A549 (cell line): ENCODE measurements at regions not wholly inside any gene's neighbourhood (a gene's known extent, or its start where the extent isn't known, plus 50 kb on each side); places are given as distances from the start of the nearest gene placed in this dataset.
"Not testable (repeated sequence)": the region's sequence is repeated elsewhere in the genome, so short reads cannot be mapped to it uniquely, and the experiment has no call there.

Experiments
- ATAC-seq, 2 experiments: fragments of 200-7000 bp in 1 of 2; fragments of >200 bp in 1 of 2; cut with Nextera tagmentation in 1 of 2; cut with Tn5 transposase in 1 of 2; 3 replicates each; pipeline versions ENCODE4 v1.8.0 to v1.9.1; 2018 to 2020; ENCODE audit warnings: mild to moderate bottlenecking in 1 of 2, moderate library complexity in 1 of 2
- CTCF ChIA-PET: fragments of 300-600 bp; sonication (Branson Sonifier 250); formaldehyde crosslinking; extraction: SDS; loops from one replicate; lab custom pipeline; 2021; ENCODE audit warnings: antibody characterized with exemption, inconsistent platforms; lab: Yijun Ruan, JAX
- POLR2A ChIA-PET: fragments of 350-600 bp; formaldehyde crosslinking; extraction: SDS; loops from one replicate; lab custom pipeline; 2021; ENCODE audit warnings: antibody characterized with exemption, inconsistent platforms; lab: Yijun Ruan, JAX
- DNase-seq, 2 experiments: peaks; one replicate each; pipeline versions ENCODE4 v3.0.0 to v3.0.0-alpha.2; 2011 to 2016; ENCODE audit warnings: low read depth in 1 of 2, low spot score in 1 of 2
- FAIRE-seq: peaks from 2 replicates; lab custom pipeline; 2011; peaks lifted over from hg19 to GRCh38; lab: Jason Lieb, UNC
- H3K27ac ChIP-seq, 2 experiments: fragments of >200 bp; sonication (Bioruptor Twin); formaldehyde crosslinking; 3 replicates each; pipeline ENCODE4 v1.5.1; 2016 to 2017
- H3K4me1 ChIP-seq: fragments of >200 bp; sonication (Bioruptor Twin); formaldehyde crosslinking; 3 replicates; pipeline ENCODE4 v1.6.1; 2016
- H3K4me2 ChIP-seq: fragments of >200 bp; sonication (Bioruptor Twin); formaldehyde crosslinking; 3 replicates; pipeline ENCODE4 v1.6.1; 2016
- H3K4me3 ChIP-seq: fragments of >200 bp; sonication (Bioruptor Twin); formaldehyde crosslinking; 3 replicates; pipeline ENCODE4 v1.5.1; 2016
- H3K9me3 ChIP-seq: fragments of >200 bp; sonication (Bioruptor Twin); formaldehyde crosslinking; 3 replicates; pipeline ENCODE4 v1.6.1; 2016
- BHLHE40 ChIP-seq: IDR thresholded peaks from 2 replicates; pipeline ENCODE4 v1.6.1; 2012; ENCODE audit warnings: low read depth, low read length, inconsistent platforms
- CBX2 ChIP-seq: fragments of 200-600 bp; sonication (generic); IDR thresholded peaks from 2 replicates; pipeline ENCODE4 v1.6.1; 2016; ENCODE audit warnings: low read depth, mild to moderate bottlenecking, borderline replicate concordance
- CBX8 ChIP-seq: fragments of 200-600 bp; sonication (generic); IDR thresholded peaks from 2 replicates; pipeline ENCODE4 v1.6.1; 2016
- CEBPB ChIP-seq, 2 experiments: fragments of >200 bp in 1 of 2; sonication (Bioruptor Twin) in 1 of 2; formaldehyde crosslinking in 1 of 2; IDR thresholded peaks; 2 replicates each; pipeline ENCODE4 v1.6.1; 2012 to 2016
- CHD4 ChIP-seq: fragments of 200-600 bp; sonication (generic); IDR thresholded peaks from 2 replicates; pipeline ENCODE4 v1.6.1; 2016; ENCODE audit warnings: antibody characterized with exemption, mild to moderate bottlenecking, borderline replicate concordance
- EHF ChIP-seq: fragments of 250-450 bp; sonication (Bioruptor Pico); IDR thresholded peaks from 2 replicates; pipeline ENCODE4 v1.5.0; 2020; ENCODE audit warnings: mild to moderate bottlenecking
- ESRRA ChIP-seq: fragments of 150-350 bp; IDR thresholded peaks from 2 replicates; pipeline ENCODE4 v1.6.1; 2014; ENCODE audit warnings: mild to moderate bottlenecking, low read length, borderline replicate concordance
- FOXS1 ChIP-seq: fragments of 250-450 bp; sonication (Bioruptor Pico); IDR thresholded peaks from 2 replicates; pipeline ENCODE4 v1.5.0; 2020; ENCODE audit warnings: mild to moderate bottlenecking, moderate library complexity
- GATA3 ChIP-seq: IDR thresholded peaks from 2 replicates; pipeline ENCODE4 v1.6.1; 2012; ENCODE audit warnings: borderline replicate concordance
- JUN ChIP-seq, 2 experiments: fragments of >200 bp; sonication (Bioruptor Twin); formaldehyde crosslinking; IDR thresholded peaks; 2 replicates in 1 of 2; 3 replicates in 1 of 2; pipeline ENCODE4 v1.6.1; 2016 to 2017
- JUNB ChIP-seq: fragments of >200 bp; sonication (Bioruptor Twin); formaldehyde crosslinking; IDR thresholded peaks from 2 replicates; pipeline ENCODE4 v1.6.1; 2016
- KDM1A ChIP-seq: fragments of 200-600 bp; sonication (generic); IDR thresholded peaks from 2 replicates; pipeline ENCODE4 v1.6.1; 2016; ENCODE audit warnings: low read depth, mild to moderate bottlenecking
- KDM5A ChIP-seq: fragments of 200-600 bp; sonication (generic); IDR thresholded peaks from 2 replicates; pipeline ENCODE4 v1.6.1; 2016; ENCODE audit warnings: antibody characterized with exemption, mild to moderate bottlenecking
- MAFK ChIP-seq: fragments of 450-650 bp; IDR thresholded peaks from 2 replicates; pipeline ENCODE4 v1.6.1; 2014; ENCODE audit not compliant: partially characterized antibody
- NFE2L2 ChIP-seq: fragments of 150-350 bp; conservative IDR thresholded peaks from 2 replicates; pipeline ENCODE4 v1.6.1; 2014; ENCODE audit warnings: low read length
- POLR2AphosphoS2 ChIP-seq: conservative IDR thresholded peaks from 2 replicates; pipeline ENCODE4 v1.6.1; 2012; ENCODE audit warnings: low read length, improper control_type of control experiment, inconsistent platforms
- RNF2 ChIP-seq: fragments of 200-600 bp; sonication (generic); IDR thresholded peaks from 2 replicates; pipeline ENCODE4 v1.6.1; 2016; ENCODE audit warnings: low read depth, mild to moderate bottlenecking, antibody characterized with exemption, moderate library complexity, borderline replicate concordance
- ZC3H11A ChIP-seq: fragments of 450-650 bp; IDR thresholded peaks from 2 replicates; pipeline ENCODE4 v1.6.1; 2014; ENCODE audit warnings: antibody characterized with exemption, mild to moderate bottlenecking
- ZFP36 ChIP-seq: fragments of 450-650 bp; IDR thresholded peaks from 2 replicates; pipeline ENCODE4 v1.6.1; 2014; ENCODE audit warnings: borderline replicate concordance; ENCODE audit not compliant: partially characterized antibody
- ZNF302 ChIP-seq: fragments of 250-450 bp; sonication (Bioruptor Pico); IDR thresholded peaks from 2 replicates; pipeline ENCODE4 v1.9.0; 2021; ENCODE audit warnings: inconsistent platforms, mild to moderate bottlenecking, moderate library complexity
- WGBS: methylation state at CpG from one replicate; pipeline ENCODE4 v1.1.6; 2017; ENCODE audit errors: missing lambda C conversion rate; 5-methylcytosine and 5-hydroxymethylcytosine counted together
- TF ChIP-seq, protein P1 (sequence below): fragments of >200 bp; sonication (Bioruptor Twin); formaldehyde crosslinking; IDR thresholded peaks from 3 replicates; pipeline ENCODE4 v1.5.1; 2016
- TF ChIP-seq, protein P2 (sequence below): IDR thresholded peaks from 2 replicates; pipeline ENCODE4 v1.6.1; 2012
- TF ChIP-seq, protein P3 (sequence below): IDR thresholded peaks from 2 replicates; pipeline ENCODE4 v1.6.1; 2012; ENCODE audit warnings: low read depth, borderline replicate concordance
- TF ChIP-seq, protein P4 (sequence below): fragments of >200 bp; sonication (Bioruptor Twin); formaldehyde crosslinking; IDR thresholded peaks from 3 replicates; pipeline ENCODE4 v1.6.1; 2016
- TF ChIP-seq, protein P5 (sequence below): fragments of 450-650 bp; IDR thresholded peaks from 2 replicates; pipeline ENCODE4 v1.6.1; 2014; ENCODE audit warnings: antibody characterized with exemption
- TF ChIP-seq, protein P6 (sequence below): fragments of >200 bp; sonication (Bioruptor Twin); formaldehyde crosslinking; IDR thresholded peaks from 2 replicates; pipeline ENCODE4 v1.6.1; 2016

DNA sequence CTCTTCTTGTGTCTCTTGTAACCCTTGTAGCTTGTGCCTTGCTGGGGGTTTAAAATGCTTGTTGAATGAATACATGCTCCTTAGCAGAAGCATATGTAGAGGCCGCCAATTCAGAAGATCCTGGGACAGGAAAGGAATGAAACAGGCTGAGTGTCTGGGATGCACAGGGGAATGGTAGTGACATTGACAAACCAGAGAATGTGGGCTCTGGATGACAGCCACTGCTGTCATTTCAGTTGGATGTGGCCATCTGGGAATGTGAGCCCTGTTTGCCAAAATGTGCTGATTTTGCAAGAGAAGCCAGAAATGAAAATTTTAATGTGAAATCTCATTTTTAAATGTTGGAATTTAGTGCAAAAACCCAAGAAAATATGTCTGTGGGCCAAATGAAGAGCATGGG, 136.8 kb downstream of the DACT1 start:
- no peak overlapping the region for H3K27ac ChIP-seq
- TF ChIP-seq EHF (CRISPR knock-in tag) (no peak), RNF2 (no peak), KDM5A (no peak), CBX8 (no peak), MAFK (no peak), JUNB (no peak), KDM1A (no peak)
- TF ChIP-seq, protein P1, sequence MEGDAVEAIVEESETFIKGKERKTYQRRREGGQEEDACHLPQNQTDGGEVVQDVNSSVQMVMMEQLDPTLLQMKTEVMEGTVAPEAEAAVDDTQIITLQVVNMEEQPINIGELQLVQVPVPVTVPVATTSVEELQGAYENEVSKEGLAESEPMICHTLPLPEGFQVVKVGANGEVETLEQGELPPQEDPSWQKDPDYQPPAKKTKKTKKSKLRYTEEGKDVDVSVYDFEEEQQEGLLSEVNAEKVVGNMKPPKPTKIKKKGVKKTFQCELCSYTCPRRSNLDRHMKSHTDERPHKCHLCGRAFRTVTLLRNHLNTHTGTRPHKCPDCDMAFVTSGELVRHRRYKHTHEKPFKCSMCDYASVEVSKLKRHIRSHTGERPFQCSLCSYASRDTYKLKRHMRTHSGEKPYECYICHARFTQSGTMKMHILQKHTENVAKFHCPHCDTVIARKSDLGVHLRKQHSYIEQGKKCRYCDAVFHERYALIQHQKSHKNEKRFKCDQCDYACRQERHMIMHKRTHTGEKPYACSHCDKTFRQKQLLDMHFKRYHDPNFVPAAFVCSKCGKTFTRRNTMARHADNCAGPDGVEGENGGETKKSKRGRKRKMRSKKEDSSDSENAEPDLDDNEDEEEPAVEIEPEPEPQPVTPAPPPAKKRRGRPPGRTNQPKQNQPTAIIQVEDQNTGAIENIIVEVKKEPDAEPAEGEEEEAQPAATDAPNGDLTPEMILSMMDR: no peak
- TF ChIP-seq, all 56 proteins: peak for 0
- FAIRE-seq (no peak), ATAC-seq (no peak), DNase-seq (no peak)
- CTCF ChIA-PET: no interaction called here
- WGBS: 78% methylated on average over 1 of the region's 1 CpG
- no peaks in the 10 kb centered on the region for H3K4me1 ChIP-seq
- POLR2A ChIA-PET: no interaction called here
- no peaks in the 10 kb centered on the region for H3K9me3 ChIP-seq
- no peak overlapping the region for H3K4me2 ChIP-seq
- no peak overlapping the region for H3K4me3 ChIP-seq

DNA sequence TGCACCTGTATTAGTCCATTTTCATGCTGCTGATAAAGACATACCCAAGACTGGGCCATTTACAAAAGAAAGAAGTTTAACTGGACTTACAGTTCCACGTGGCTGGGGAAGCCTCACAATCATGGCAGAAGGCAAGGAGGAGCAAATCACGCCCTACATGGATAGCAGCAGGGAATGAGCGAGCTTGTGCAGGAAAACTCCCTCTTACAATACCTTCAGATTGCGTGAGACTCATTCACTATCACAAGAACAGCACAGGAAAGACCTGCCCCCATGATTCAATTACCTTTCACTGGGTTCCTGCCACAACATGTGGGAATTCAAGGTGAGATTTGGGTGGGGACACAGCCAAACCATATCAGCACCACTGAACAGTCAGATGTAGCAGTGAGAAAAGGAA, 137.4 kb downstream of the DACT1 start:
- POLR2A ChIA-PET, CTCF ChIA-PET, H3K9me3 ChIP-seq, ATAC-seq, FAIRE-seq, DNase-seq, H3K4me2 ChIP-seq, H3K27ac ChIP-seq, H3K4me1 ChIP-seq, H3K4me3 ChIP-seq: not testable (repeated sequence)
- WGBS: 54% methylated on average over 4 of the region's 4 CpGs

DNA sequence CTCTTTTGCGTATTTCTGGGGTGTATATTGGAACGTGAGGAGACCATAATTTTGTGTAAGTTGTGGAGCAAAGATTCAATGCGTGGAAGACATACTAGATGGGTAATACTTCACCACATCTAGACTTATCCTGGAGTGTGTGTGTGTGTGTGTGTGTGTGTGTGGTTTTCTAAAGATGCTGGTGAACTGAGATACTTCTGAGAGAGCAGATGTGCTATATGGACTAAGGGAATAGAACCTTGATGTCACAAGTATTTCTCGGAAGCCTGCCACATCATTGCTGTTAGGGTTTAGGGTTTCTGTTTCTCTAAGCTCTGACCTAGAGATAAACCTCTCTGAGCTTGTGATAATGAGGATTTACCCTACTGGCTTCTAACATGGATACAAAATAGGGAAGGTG, 138.8 kb downstream of the DACT1 start:
- ATAC-seq (no peak), DNase-seq (no peak), FAIRE-seq (no peak)
- TF ChIP-seq ZFP36: no peak
- no peak for TF ChIP-seq ESRRA
- no peak for TF ChIP-seq ZNF302 (CRISPR knock-in tag)
- TF ChIP-seq, protein P2, sequence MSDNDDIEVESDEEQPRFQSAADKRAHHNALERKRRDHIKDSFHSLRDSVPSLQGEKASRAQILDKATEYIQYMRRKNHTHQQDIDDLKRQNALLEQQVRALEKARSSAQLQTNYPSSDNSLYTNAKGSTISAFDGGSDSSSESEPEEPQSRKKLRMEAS: no peak
- TF ChIP-seq NFE2L2: no peak
- no peak for TF ChIP-seq EHF (CRISPR knock-in tag)
- TF ChIP-seq, protein P3, sequence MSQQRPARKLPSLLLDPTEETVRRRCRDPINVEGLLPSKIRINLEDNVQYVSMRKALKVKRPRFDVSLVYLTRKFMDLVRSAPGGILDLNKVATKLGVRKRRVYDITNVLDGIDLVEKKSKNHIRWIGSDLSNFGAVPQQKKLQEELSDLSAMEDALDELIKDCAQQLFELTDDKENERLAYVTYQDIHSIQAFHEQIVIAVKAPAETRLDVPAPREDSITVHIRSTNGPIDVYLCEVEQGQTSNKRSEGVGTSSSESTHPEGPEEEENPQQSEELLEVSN: no peak
- TF ChIP-seq, protein P4, sequence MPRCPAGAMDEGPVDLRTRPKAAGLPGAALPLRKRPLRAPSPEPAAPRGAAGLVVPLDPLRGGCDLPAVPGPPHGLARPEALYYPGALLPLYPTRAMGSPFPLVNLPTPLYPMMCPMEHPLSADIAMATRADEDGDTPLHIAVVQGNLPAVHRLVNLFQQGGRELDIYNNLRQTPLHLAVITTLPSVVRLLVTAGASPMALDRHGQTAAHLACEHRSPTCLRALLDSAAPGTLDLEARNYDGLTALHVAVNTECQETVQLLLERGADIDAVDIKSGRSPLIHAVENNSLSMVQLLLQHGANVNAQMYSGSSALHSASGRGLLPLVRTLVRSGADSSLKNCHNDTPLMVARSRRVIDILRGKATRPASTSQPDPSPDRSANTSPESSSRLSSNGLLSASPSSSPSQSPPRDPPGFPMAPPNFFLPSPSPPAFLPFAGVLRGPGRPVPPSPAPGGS: no peak
- no peak for TF ChIP-seq MAFK
- TF ChIP-seq CEBPB (IDR thresholded peaks at IDR 0.05): no peak
- H3K27ac ChIP-seq: no peak overlapping the region
- ChIA-PET POLR2A (no interaction called here), CTCF (interaction anchor here (0.9 to 1.4 kb wide), 3 partner anchors 10 to 138 kb away, joined by 3 read pairs; no protein-coding TSS in a partner anchor)
- no peak overlapping the region for H3K4me2 ChIP-seq
- WGBS: 75% methylated on average over 4 of the region's 4 CpGs
- no peak overlapping the region for H3K4me3 ChIP-seq
- no peaks in the 10 kb centered on the region for H3K4me1 ChIP-seq
- H3K9me3 ChIP-seq: no peaks in the 10 kb centered on the region

DNA sequence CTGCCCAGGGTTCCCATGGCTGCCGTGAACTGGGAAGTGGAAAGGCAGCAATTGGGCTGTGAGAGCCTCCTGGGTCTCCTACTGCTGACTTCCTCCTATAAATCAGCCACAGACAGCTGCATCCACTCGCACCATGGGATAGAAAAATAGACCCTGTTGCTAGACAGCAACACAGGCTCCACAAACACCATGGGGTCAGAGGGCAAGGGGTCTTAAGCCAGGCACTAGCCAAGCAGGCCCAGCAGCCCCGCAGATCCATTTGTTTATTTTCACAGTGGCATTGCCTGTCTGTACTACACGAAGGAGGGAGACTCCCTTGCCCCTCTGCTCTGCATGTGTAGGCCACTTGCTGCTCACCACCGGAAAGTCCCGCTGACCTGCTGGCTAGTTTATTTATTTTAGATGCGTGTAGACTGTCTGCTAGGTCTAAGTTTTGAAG, 139.8 kb downstream of the DACT1 start:
- FAIRE-seq (no peak), ATAC-seq (no peak), DNase-seq (no peak)
- CTCF ChIA-PET: interaction anchor here (1.1 kb wide), 1 partner anchor 11 kb away, joined by 3 read pairs; no protein-coding TSS in a partner anchor
- no peak overlapping the region for H3K4me3 ChIP-seq
- no peak overlapping the region for H3K27ac ChIP-seq
- POLR2A ChIA-PET: no interaction called here
- no peak overlapping the region for H3K4me2 ChIP-seq
- H3K4me1 ChIP-seq: no peaks in the 10 kb centered on the region
- no peaks in the 10 kb centered on the region for H3K9me3 ChIP-seq
- WGBS: 61% methylated on average over 7 of the region's 7 CpGs
- TF ChIP-seq NFE2L2: no peak
- no peak for TF ChIP-seq CBX2
- TF ChIP-seq BHLHE40: no peak
- TF ChIP-seq POLR2AphosphoS2: no peak
- TF ChIP-seq ZNF302 (CRISPR knock-in tag): no peak
- TF ChIP-seq FOXS1: no peak
- TF ChIP-seq, protein P5, sequence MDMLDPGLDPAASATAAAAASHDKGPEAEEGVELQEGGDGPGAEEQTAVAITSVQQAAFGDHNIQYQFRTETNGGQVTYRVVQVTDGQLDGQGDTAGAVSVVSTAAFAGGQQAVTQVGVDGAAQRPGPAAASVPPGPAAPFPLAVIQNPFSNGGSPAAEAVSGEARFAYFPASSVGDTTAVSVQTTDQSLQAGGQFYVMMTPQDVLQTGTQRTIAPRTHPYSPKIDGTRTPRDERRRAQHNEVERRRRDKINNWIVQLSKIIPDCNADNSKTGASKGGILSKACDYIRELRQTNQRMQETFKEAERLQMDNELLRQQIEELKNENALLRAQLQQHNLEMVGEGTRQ: no peak
- TF ChIP-seq GATA3: no peak
- TF ChIP-seq CHD4: no peak
- TF ChIP-seq, protein P6, sequence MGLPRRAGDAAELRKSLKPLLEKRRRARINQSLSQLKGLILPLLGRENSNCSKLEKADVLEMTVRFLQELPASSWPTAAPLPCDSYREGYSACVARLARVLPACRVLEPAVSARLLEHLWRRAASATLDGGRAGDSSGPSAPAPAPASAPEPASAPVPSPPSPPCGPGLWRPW: no peak
- no peak for TF ChIP-seq ZC3H11A
- TF ChIP-seq, protein P3: no peak
- TF ChIP-seq JUN (IDR thresholded peaks at IDR 0.05): no peak
- TF ChIP-seq ZFP36: no peak
